Cardiac fibroblast (primary cell): ENCODE measurements at regions not wholly inside any gene's neighbourhood (a gene's known extent, or its start where the extent isn't known, plus 50 kb on each side); places are given as distances from the start of the nearest gene placed in this dataset.

Experiments
- DNase-seq, 2 donors: peaks; one replicate each; pipeline versions ENCODE4 v3.0.0 to v3.0.0-alpha.2; 2010; ENCODE audit warnings: low read depth in 2 of 2
- H3K4me3 ChIP-seq, 2 donors: replicated peaks in 1 of 2; 1 replicate in 1 of 2; 2 replicates in 1 of 2; pipeline ENCODE4 v1.5.1; 2011; ENCODE audit warnings: low read depth in 2 of 2, low read length in 2 of 2, mild to moderate bottlenecking in 2 of 2, moderate library complexity in 1 of 2
- CTCF ChIP-seq: IDR thresholded peaks from one replicate; pipeline ENCODE4 v1.5.1; 2011; ENCODE audit warnings: low read depth, mild to moderate bottlenecking, low read length, inconsistent platforms

GRCh38 chr3:194874783-194875182 lies 189.1 kb downstream of the FAM43A start:
- TF ChIP-seq CTCF: no peak
- H3K4me3 ChIP-seq: no peak overlapping the region
- DNase-seq: no peak

GRCh38 chr3:194875581-194876402 lies 190.1 kb downstream of the FAM43A start:
- TF ChIP-seq CTCF: no peak
- H3K4me3 ChIP-seq: no peak overlapping the region
- DNase-seq: no peak

- TF ChIP-seq CTCF: no peak
Measured at GRCh38 chr3:194876403-194877095, 190.9 kb downstream of the FAM43A start.

GRCh38 chr3:194877291-194878119 lies 191.8 kb downstream of the FAM43A start:
- TF ChIP-seq CTCF: no peak
- no peak overlapping the region for H3K4me3 ChIP-seq

More at GRCh38 chr3:194876403-194877095, 190.9 kb downstream of the FAM43A start:
- no peak for DNase-seq
- H3K4me3 ChIP-seq: no peak overlapping the region

GRCh38 chr3:194879126-194879877 lies 193.6 kb downstream of the FAM43A start:
- peak in 1 of 2 donors; percentile 31 for DNase-seq
- TF ChIP-seq CTCF: no peak
- no peak overlapping the region for H3K4me3 ChIP-seq

More at GRCh38 chr3:194877291-194878119, 191.8 kb downstream of the FAM43A start:
- peak in 1 of 2 donors; percentile 39 for DNase-seq
